HAP-1 (cell line): ENCODE measurements at regions not wholly inside any gene's neighbourhood (a gene's known extent, or its start where the extent isn't known, plus 50 kb on each side); places are given as distances from the start of the nearest gene placed in this dataset.
A peak's percentile ranks its signal among the peaks of the same experiment; 100 is the strongest.

Source experiments
- DNase-seq, 2 experiments: peaks; one replicate each; pipeline ENCODE4 v3.0.0-alpha.2; 2016 to 2020; ENCODE audit warnings: low spot score in 2 of 2
- H3K27me3 ChIP-seq: fragments of 250-450 bp; sonication (Bioruptor Pico); 2 replicates; pipeline ENCODE4 v1.5.1; 2020; ENCODE audit warnings: low read depth, mild to moderate bottlenecking, moderate library complexity
- H3K36me3 ChIP-seq: fragments of 250-450 bp; sonication (Bioruptor Pico); replicated peaks from 2 replicates; pipeline ENCODE4 v1.5.1; 2020; ENCODE audit warnings: mild to moderate bottlenecking
- H3K4me1 ChIP-seq: fragments of 250-450 bp; sonication (Bioruptor Pico); 2 replicates; pipeline ENCODE4 v1.5.1; 2020; ENCODE audit warnings: mild to moderate bottlenecking
- H3K4me3 ChIP-seq: fragments of 250-450 bp; sonication (Bioruptor Pico); 2 replicates; pipeline ENCODE4 v1.5.1; 2020; ENCODE audit warnings: mild to moderate bottlenecking, moderate library complexity
- H3K9me3 ChIP-seq: fragments of 250-450 bp; sonication (Bioruptor Pico); 2 replicates; pipeline ENCODE4 v1.5.1; 2020; ENCODE audit warnings: mild to moderate bottlenecking, moderate library complexity
- in situ Hi-C: fragments of 300-500 bp; cut with MboI; formaldehyde crosslinking; loops from 3 replicates; pipeline ENCODE4 v1.14.3; 2020; ENCODE audit warnings: low sequenced_read_pairs, inconsistent platforms, mixed read lengths

GRCh38 chr3:82505079-82505756 is 743.8 kb upstream of the GBE1 start:
- DNase-seq: no peak
- Histone ChIP-seq H3K4me3 (no peak overlapping the region), H3K27me3 (no peaks in the 10 kb centered on the region), H3K36me3 (no peaks in the 10 kb centered on the region), H3K4me1 (no peaks in the 10 kb centered on the region), H3K9me3 (no peaks in the 10 kb centered on the region)
- in situ Hi-C loops: no loop called here

- no peak for DNase-seq
- in situ Hi-C loops: no loop called here
- H3K27me3 ChIP-seq: no peaks in the 10 kb centered on the region
- H3K4me3 ChIP-seq: no peak overlapping the region
- no peaks in the 10 kb centered on the region for H3K4me1 ChIP-seq
- H3K9me3 ChIP-seq: no peaks in the 10 kb centered on the region
- H3K36me3 ChIP-seq: no peaks in the 10 kb centered on the region
Observed at GRCh38 chr3:82498186-82498585, 736.7 kb upstream of the GBE1 start.

DNA sequence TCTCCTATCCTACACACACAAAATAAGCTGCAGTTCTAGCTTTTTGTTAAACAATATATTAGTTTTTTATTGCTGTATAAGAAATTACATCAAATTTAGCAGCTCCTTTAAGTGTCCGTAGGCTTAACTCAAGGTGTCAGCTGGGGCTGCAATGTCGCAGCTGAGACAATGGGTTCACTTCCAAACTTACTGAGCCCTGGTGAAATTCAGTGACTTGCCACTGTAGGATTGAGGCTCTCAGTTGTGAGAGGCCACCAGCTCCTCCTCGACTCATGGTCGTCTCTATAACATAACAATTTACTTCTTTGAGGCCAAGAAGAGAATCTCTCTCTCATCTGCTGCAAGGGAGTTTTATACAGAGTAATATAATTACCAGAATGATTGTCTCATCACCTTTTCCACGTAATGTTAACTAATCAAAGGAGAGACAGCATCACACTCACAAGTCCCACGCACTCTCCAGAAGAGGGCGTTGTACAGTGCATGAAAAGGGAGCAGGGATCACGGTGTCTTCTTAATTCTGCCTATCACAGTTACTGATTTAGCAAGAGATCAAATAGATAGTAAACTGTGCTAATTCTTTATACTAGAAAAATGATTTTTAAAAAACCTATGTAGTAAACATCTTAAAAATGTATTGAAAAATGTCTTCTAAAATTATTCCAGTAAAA is 735.6 kb upstream of the GBE1 start:
- in situ Hi-C loops: no loop called here
- peak; percentile 9 to 33 for DNase-seq
- Histone ChIP-seq H3K4me1 (no peaks in the 10 kb centered on the region), H3K36me3 (no peaks in the 10 kb centered on the region), H3K27me3 (no peaks in the 10 kb centered on the region), H3K9me3 (no peaks in the 10 kb centered on the region), H3K4me3 (no peak overlapping the region)

- in situ Hi-C loops: no loop called here
- no peaks in the 10 kb centered on the region for H3K4me1 ChIP-seq
- no peak for DNase-seq
- H3K4me3 ChIP-seq: no peak overlapping the region
- no peaks in the 10 kb centered on the region for H3K36me3 ChIP-seq
- no peaks in the 10 kb centered on the region for H3K27me3 ChIP-seq
- no peaks in the 10 kb centered on the region for H3K9me3 ChIP-seq
Observed at GRCh38 chr3:82495655-82496054, 734.2 kb upstream of the GBE1 start.

- Histone ChIP-seq H3K4me1 (no peaks in the 10 kb centered on the region), H3K4me3 (no peak overlapping the region), H3K27me3 (no peaks in the 10 kb centered on the region), H3K36me3 (no peaks in the 10 kb centered on the region), H3K9me3 (no peaks in the 10 kb centered on the region)
- in situ Hi-C loops: no loop called here
- DNase-seq: no peak
Observed at GRCh38 chr3:82494977-82495489, 733.6 kb upstream of the GBE1 start.

DNA sequence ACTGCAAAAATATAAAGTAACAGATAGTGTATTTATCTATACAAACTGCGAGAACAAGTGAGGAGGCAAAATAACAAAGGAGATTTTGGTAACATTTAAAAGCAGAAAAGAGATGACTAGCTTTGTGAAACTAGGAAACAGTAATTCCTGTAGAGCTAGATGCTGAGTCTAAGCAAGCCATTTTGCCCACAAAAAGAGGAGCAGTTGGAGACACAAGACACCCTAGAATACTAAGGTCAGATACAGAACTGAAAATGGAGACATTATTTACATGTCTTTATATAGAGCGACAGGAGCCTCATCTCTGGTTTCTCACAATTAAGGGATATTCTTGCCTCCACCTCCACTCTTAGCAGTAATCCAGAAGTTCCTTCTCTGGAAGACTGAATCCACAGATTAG is 732.4 kb upstream of the GBE1 start:
- H3K27me3 ChIP-seq: no peaks in the 10 kb centered on the region; the same call in 1 of the 2 replicates
- in situ Hi-C loops: no loop called here
- H3K4me3 ChIP-seq: no peak overlapping the region
- H3K4me1 ChIP-seq: no peaks in the 10 kb centered on the region
- H3K9me3 ChIP-seq: no peaks in the 10 kb centered on the region
- no peak for DNase-seq
- H3K36me3 ChIP-seq: no peaks in the 10 kb centered on the region

GRCh38 chr3:82475306-82475705 is 713.9 kb upstream of the GBE1 start:
- H3K4me1 ChIP-seq: no peaks in the 10 kb centered on the region
- H3K36me3 ChIP-seq: no peaks in the 10 kb centered on the region
- DNase-seq: no peak
- in situ Hi-C loops: no loop called here
- no peak overlapping the region for H3K4me3 ChIP-seq
- H3K9me3 ChIP-seq: no peaks in the 10 kb centered on the region
- H3K27me3 ChIP-seq: no peaks in the 10 kb centered on the region

- no peak for DNase-seq
- Histone ChIP-seq H3K36me3 (no peaks in the 10 kb centered on the region), H3K9me3 (no peaks in the 10 kb centered on the region), H3K27me3 (no peaks in the 10 kb centered on the region), H3K4me1 (no peaks in the 10 kb centered on the region), H3K4me3 (no peak overlapping the region)
- in situ Hi-C loops: no loop called here
Observed at GRCh38 chr3:82474711-82475110, 713.3 kb upstream of the GBE1 start.

DNA sequence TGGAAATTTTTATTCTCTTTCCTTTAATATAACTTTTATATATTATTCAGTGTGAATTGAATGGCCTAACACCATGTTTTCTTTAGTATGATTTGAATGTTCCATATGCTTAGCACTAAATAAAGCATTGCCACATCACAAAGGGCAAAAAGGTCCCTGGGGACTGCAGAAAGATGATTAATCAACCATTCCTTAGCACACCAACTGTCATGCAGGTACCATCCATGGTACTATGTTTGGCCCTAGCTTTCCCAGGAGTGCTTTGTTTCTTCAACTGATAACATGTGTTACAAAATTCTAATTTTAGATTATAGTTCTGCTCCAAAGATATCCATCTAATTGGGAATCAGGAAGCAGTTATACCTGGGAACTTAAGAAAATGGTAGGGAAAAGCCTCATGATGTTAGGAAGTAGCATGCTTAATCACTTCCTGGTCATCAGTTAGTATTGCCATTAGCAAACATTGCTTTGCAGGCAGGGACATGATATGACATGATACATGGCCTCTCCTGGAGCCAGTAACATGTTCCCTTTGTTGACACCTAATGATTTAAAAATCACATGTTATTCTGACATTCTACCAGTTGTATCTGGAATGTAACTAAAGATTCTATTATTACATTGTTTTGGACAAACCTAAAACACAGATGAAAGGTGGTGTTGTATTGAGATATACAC is 712.6 kb upstream of the GBE1 start:
- no peak for DNase-seq
- in situ Hi-C loops: no loop called here
- Histone ChIP-seq H3K4me1 (no peaks in the 10 kb centered on the region), H3K27me3 (no peaks in the 10 kb centered on the region), H3K4me3 (no peak overlapping the region), H3K36me3 (no peaks in the 10 kb centered on the region), H3K9me3 (no peaks in the 10 kb centered on the region)

DNA sequence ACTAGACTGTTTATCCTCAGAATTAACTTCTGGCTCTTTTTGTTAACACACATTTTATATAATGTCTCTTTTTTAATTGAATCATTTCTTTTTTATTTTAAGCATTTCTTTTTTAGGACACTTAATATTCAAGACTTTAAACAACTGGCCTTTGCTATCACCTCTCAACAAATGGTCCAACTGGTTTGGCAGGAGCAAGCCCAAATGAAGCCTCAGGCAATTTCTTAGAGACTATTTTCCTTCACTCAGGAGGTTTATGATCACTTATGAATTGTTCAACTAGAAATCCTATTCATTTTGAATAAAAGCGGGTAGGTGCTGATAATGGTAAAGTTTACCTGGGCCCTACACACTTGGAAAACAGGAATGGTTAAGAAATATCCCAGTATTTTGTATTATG is 705.6 kb upstream of the GBE1 start:
- in situ Hi-C loops: no loop called here
- Histone ChIP-seq H3K27me3 (no peaks in the 10 kb centered on the region), H3K4me3 (no peak overlapping the region), H3K9me3 (no peaks in the 10 kb centered on the region), H3K4me1 (no peaks in the 10 kb centered on the region), H3K36me3 (no peaks in the 10 kb centered on the region)
- no peak for DNase-seq

DNA sequence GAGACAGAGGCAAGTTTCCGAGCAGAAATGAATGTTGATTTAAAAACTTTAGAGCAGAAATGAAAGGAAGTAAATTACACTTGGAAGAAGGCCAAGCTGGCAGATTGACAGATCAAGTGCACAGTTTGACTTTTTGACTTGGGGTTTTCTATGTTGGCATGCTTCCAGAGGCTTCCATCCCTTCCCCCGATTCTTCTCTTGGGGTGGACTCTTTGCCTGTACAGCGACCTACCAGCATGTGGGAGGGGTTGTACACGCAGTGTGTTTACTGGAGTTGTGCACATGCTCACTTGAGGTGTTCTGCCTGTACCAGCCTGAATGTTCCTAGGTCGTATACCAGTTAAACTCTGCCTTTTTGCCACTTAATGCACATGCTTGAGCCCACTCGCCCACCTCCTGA is 701.5 kb upstream of the GBE1 start:
- no peaks in the 10 kb centered on the region for H3K9me3 ChIP-seq
- no peak overlapping the region for H3K4me3 ChIP-seq
- no peak for DNase-seq
- in situ Hi-C loops: no loop called here
- H3K27me3 ChIP-seq: no peaks in the 10 kb centered on the region
- H3K4me1 ChIP-seq: no peaks in the 10 kb centered on the region
- H3K36me3 ChIP-seq: no peaks in the 10 kb centered on the region

DNA sequence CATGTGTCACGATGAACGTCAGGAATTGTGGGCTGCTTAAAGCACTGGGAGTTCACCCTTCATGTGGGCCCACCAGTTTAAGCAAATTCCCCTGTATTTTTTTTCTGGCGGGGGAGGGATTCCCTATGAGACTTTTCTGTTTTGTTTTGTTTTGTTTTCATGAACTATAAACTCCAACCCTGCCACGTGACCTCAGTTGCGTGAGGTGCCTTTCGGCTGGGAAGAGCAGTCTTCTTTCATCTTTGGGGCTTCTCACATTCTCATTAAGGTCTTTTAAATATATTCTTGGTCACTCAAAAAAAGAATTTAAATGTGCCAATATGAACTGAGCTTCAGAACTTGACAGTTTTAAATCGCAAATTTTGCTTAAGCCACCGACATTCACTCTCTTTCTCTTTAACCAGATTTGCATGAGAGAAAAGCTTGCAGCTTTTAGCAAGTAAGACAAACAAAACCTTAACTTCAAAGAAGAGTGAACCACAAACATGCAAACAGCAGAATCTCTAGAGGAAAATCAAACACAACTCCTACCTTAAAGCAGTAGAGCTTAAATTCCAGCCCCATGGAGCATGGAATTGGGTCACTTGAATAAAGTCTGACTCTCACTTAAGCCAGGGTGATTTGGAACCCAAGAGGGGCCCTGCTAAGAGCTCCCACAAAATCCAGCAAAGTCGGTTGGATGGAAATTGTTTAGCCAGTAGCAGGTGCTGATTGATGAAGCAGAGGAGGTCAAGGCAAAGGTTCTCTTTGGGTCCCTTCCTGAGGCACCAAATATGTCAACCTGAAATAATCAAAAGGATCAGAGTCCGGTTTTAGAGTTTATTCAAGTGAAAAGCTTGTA is 699.8 kb upstream of the GBE1 start:
- no peaks in the 10 kb centered on the region for H3K9me3 ChIP-seq
- no peak for DNase-seq
- in situ Hi-C loops: no loop called here
- H3K4me3 ChIP-seq: no peak overlapping the region
- no peaks in the 10 kb centered on the region for H3K27me3 ChIP-seq
- no peaks in the 10 kb centered on the region for H3K36me3 ChIP-seq
- H3K4me1 ChIP-seq: no peaks in the 10 kb centered on the region

GRCh38 chr3:82448320-82448719 is 686.9 kb upstream of the GBE1 start:
- no peak overlapping the region for H3K4me3 ChIP-seq
- no peaks in the 10 kb centered on the region for H3K36me3 ChIP-seq
- no peak for DNase-seq
- no peaks in the 10 kb centered on the region for H3K4me1 ChIP-seq
- no peaks in the 10 kb centered on the region for H3K27me3 ChIP-seq
- no peaks in the 10 kb centered on the region for H3K9me3 ChIP-seq
- in situ Hi-C loops: no loop called here
